Stimulated activated CD4-positive, alpha-beta T cell treated with anti-CD3 and anti-CD28 coated beads, Interleukin-1b, Interleukin-23, amount 100 ng/mL, for 1 hour (primary cell): ENCODE measurements at regions not wholly inside any gene's neighbourhood (a gene's known extent, or its start where the extent isn't known, plus 50 kb on each side); places are given as distances from the start of the nearest gene placed in this dataset.

ENCODE experiments used
- DNase-seq, 2 donors: peaks; one replicate each; pipeline ENCODE4 v3.0.0-alpha.2; 2020; ENCODE audit warnings: low read depth in 2 of 2

DNA sequence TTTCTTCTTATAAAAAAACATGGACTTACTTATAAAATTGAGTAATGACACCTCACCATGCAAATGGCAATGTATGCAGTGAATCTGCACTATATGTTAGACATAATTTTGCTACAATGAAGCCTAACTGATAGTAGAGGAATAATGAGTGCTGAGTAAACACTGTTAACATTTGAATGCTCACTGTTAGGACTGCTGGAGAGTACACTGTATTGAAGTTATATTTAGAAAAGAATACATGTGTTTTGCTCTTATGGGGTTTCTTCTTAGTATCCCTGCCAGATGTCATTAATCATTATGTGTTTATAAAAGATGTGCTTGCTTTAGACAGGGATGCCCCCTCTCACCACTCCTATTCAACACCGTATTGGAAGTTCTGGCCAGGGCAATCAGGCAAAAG is 111.1 kb upstream of the ZP4 start:
- DNase-seq: no peak

DNA sequence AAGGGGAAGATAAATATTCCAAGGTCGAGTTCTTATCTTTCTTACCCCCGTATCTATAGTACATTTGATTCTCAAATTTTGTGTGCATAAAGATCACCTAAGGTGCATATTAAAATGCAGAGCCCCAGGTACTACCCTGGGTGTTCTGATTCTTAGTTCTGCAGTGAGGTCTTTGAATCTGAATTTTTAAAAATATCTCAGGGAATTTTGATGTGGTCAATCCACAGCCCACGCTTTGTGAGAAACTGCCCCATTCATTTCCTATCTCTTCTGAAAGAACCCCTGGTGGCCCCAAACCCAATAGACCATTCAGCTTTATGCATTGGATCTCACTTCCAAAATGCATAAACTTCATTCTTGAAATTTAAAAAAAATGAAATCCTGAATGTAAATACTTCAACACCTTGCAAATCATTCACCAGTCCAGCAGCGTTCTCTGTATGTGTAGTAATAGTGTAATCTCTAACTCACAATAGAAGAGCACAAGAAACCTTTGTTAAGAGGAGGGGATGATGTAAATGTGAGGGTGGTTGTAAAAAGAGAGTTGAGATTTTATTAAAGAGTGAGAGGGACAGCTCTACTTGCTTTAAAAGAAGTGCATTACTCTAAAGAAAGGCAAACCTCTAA is 108.8 kb upstream of the ZP4 start:
- no peak for DNase-seq

DNA sequence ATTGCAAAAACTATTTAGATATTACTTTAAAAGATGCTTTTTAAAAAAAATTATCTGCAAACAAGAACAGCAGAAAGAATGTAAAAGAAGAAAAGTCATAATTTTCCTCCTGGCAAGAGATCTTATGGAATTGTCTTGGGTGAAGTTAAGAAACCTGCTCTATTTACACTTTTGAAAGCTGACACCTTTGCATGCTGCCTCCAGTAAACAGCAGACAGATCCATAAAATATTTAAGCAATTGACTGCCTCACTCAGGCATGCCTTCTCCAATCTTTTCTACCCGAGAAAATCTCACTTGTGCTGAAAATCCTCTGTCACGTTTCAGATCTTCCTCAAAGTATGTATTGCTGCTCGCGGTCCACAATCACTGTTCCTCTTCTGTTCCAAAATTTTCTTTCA is 107.9 kb upstream of the ZP4 start:
- no peak for DNase-seq

DNA sequence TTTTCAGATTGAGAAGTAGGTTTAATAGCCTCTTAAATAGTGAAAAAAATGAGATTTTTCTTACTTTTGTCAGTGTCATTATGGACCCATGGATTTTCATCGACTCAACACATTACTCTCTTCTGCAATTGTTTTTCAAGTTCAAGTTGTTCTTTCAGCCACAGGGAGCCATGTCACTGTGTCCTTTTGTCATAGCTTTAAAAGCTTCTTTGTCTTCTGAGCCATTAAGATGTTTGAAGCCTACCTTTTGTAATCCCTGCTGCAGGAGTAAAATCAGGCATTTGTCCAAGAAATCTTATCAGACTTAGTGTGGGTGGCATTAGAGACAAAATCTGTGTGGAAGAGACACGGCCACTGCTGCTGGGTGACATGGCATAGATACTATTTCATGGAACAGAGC is 92.8 kb upstream of the ZP4 start:
- no peak for DNase-seq

DNA sequence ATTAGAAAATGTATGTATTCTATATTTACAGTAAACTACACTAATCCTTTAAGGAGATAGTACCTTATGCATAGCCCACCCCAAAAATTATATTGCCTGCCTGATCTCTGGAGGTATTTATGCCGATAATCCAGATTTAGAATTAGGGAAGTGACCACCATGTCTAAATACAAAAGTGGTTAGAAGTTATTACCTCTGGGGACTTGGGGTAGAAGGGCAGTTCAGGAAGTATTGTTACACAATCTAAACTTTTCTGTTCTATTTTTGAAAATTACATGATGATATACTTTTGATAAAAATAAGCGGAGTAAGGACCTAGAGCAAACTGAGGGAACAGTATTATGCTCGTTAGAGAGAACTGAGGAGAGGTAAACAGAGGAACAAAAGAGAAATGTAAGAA is 90.5 kb upstream of the ZP4 start:
- DNase-seq: no peak

DNA sequence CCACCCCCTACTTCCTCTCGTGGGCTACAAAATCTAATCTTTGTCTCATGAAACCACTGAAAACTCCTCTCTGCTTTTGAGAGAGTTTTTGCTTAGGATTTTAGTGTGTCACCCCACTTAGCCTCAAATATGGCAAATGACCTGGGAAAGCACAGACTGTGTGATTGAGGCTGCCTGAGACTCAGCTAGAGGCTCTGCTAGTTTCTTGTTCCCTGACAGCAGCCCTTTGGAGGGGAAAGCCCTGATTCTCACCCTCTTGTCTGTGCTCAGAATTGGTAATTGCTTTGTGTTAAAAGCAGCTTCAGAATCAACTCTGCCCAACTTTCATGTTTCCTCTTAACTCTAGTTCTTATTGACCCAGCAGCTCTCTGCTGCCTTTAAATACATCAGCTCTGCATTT is 85.6 kb upstream of the ZP4 start:
- DNase-seq: no peak

DNA sequence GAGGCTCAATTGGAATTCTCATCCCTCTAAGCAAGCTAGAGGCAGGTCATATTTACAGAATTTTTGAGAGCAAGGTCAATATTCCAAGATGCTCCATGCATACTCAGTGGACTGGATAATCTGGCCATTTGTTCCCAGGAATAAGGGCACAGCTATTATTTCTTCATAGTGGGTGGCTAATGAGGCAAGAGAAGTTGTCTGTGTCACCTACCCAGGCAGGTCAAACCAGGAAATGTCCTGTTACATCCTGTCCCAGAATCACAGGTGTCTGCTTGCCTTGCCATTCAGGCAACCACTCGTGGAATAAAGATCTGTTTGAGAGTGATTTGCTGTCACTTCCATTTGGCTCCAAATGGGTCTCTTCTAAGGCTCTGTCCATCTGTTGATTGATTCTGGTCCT is 85.2 kb upstream of the ZP4 start:
- DNase-seq: no peak

DNA sequence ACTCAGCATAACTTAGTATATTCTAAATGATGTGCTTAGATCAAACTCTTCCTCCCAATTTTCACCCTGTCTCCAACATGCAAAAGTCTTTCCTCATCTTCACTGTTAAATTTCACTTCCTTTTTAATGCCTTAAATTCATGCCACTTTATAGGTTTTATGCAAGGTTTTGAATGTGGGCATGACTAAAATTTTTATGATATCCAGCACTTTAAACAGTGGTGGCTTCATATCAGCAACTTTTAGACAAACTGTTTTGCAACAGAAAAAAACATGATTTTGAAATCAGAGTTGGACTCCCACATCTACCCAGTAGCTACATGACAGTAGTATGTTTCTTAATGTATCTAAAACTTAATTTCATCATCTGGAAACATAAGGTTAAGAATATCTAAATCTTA is 84.7 kb upstream of the ZP4 start:
- no peak for DNase-seq

DNA sequence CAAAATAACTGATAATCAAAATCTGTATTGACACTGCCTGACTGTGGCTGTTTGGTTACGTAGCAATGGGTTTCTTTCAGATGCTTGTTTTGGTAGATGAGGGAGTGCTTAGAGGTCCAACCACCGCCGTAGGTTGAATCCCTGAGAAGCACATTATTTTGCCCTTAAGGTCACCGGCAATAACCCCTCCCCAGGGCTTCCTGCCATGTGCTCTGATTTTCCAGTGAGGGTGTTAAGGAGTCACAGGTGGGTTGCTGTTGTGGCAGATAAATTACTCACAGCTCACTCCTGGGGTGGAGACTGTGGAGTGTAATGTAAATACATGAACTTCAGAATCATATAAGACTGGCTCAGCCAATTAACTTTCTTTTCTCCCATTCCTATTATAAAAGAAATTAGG is 81.5 kb upstream of the ZP4 start:
- DNase-seq: no peak

DNA sequence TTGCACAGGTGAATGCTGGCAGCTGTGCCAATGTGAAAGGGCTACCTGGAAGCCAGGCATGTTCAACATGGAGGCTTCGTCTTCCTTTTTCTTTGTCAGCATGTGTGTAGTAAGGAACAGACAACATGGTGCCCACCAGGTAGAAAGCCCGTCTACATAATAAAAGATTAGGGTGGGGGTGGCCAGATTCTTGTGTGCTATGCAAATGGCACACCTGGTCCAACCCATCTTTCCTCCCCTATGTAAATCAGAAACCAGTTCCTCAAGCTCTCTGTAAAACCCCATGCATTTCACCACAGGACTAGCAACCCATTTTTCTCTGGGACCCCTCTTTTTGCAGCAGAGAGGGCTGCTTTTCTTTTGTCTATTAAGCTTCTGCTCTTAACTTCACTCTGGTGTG is 72.3 kb upstream of the ZP4 start:
- DNase-seq: no peak

DNA sequence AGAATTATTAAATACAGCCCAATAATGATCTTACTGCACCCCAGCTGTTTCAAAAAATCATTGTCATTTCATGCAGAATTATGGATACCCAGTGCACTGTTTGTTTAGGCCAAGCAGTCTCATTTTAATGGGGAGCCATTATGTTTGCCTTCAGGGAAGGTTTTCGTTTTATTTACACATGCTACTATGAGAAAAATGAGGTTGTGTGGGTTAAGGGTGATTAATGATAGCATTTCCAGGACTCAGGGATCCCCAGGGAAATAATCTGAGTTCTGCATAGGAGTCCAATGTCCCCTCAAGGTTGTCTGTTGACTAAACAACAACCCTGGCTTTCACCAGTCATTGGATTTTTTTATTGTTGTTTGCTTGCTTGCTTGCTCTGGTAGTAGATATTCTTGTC is 71.0 kb upstream of the ZP4 start:
- DNase-seq: no peak

DNA sequence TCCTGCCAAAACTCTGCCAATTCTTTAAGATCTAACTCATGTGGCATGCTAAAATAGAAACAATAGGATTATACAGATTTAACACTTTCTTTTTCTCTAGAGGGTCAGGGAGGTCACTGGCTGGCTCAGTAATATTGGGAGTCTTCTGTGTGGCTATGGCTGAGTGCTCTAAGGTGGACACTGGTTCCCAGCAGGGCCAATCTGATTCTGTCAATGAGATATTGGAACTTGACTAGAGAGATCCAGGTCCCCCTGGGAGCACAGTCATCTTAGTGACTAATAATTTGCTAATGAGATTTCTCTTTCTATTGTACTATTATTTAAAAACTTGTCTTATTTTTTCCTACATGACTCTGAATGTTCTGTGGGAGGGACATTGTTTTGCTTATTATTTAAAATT is 69.1 kb upstream of the ZP4 start:
- DNase-seq: no peak

DNA sequence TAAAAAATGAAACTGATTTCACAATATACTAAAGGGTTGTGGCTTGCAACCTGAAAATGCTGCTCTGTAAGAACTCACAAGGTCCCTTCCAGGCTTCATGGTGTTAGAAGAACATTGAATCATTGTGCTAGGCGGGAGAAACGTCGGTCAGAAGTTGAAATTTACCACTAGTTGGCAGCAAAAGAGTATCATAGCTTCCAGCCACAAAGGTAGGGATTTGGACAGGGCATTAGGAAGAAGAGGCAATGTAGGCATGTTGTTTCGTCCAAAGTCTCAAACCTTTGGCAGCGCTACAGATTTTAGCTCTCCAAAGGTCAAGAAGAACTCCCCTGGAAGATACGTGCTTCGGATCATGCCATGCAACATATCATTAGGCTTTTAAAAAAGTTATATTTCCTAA is 62.5 kb upstream of the ZP4 start:
- DNase-seq: no peak
